HEK293 (cell line): ENCODE measurements at regions not wholly inside any gene's neighbourhood (a gene's known extent, or its start where the extent isn't known, plus 50 kb on each side); places are given as distances from the start of the nearest gene placed in this dataset.
A peak's percentile ranks its signal among the peaks of the same experiment; 100 is the strongest.

Experiments
- CTCF ChIA-PET: fragments of 350-600 bp; formaldehyde crosslinking; extraction: SDS; loops from one replicate; lab custom pipeline; 2021; ENCODE audit warnings: antibody characterized with exemption; lab: Yijun Ruan, JAX
- POLR2A ChIA-PET: fragments of 300-600 bp; formaldehyde crosslinking; extraction: SDS; loops from one replicate; lab custom pipeline; 2020; ENCODE audit warnings: antibody characterized with exemption, inconsistent platforms; lab: Yijun Ruan, JAX
- H3K27ac ChIP-seq: fragments of 200-500 bp; sonication (Bioruptor generic); 2 replicates; pipeline ENCODE4 v1.5.1; 2014; ENCODE audit warnings: low read depth, low read length, control low read depth, inconsistent platforms; ENCODE audit errors: extremely low read depth
- H3K36me3 ChIP-seq, 2 experiments: fragments of 200-500 bp in 1 of 2; sonication (Bioruptor generic) in 1 of 2; 1 replicate in 1 of 2; 2 replicates in 1 of 2; pipeline ENCODE4 v1.5.1; 2014 to 2017; ENCODE audit warnings: inconsistent platforms in 2 of 2, low read length in 2 of 2; ENCODE audit not compliant: control insufficient read depth in 2 of 2, insufficient read depth in 1 of 2
- H3K4me1 ChIP-seq: fragments of 200-500 bp; sonication (Bioruptor generic); 2 replicates; pipeline ENCODE4 v1.5.1; 2014; ENCODE audit warnings: mild to moderate bottlenecking, low read length, inconsistent platforms; ENCODE audit not compliant: control insufficient read depth, insufficient read depth
- H3K4me3 ChIP-seq: 2 replicates; pipeline ENCODE4 v1.5.1; 2011; ENCODE audit warnings: low read depth, mild to moderate bottlenecking, control low read depth, low read length, moderate library complexity
- H3K9me3 ChIP-seq: fragments of 200-500 bp; sonication (Bioruptor generic); 2 replicates; pipeline ENCODE4 v1.5.1; 2014; ENCODE audit warnings: low read depth, low read length, inconsistent platforms; ENCODE audit not compliant: control insufficient read depth, insufficient read depth
- MYNN ChIP-seq: fragments of 450-650 bp; formaldehyde crosslinking; IDR thresholded peaks from 2 replicates; pipeline ENCODE4 v1.5.1; 2016; ENCODE audit warnings: missing biosample characterization, missing genetic modification characterization, borderline replicate concordance
- PRDM10 ChIP-seq: fragments of 450-650 bp; formaldehyde crosslinking; IDR thresholded peaks from 2 replicates; pipeline ENCODE4 v1.5.1; 2016; ENCODE audit warnings: missing biosample characterization, missing genetic modification characterization
- REPIN1 ChIP-seq: fragments of 450-650 bp; formaldehyde crosslinking; IDR thresholded peaks from 2 replicates; pipeline ENCODE4 v1.5.1; 2017; ENCODE audit warnings: missing biosample characterization, missing genetic modification characterization, low read depth
- YY2 ChIP-seq: fragments of 450-650 bp; formaldehyde crosslinking; IDR thresholded peaks from 2 replicates; pipeline ENCODE4 v1.5.1; 2016; ENCODE audit warnings: missing biosample characterization, missing genetic modification characterization
- ZBTB1 ChIP-seq: fragments of 450-650 bp; formaldehyde crosslinking; IDR thresholded peaks from 2 replicates; pipeline ENCODE4 v1.5.1; 2016; ENCODE audit warnings: missing biosample characterization, missing genetic modification characterization
- ZFP37 ChIP-seq: fragments of 450-650 bp; formaldehyde crosslinking; IDR thresholded peaks from 2 replicates; pipeline ENCODE4 v1.5.1; 2016; ENCODE audit warnings: missing biosample characterization, missing genetic modification characterization
- ZNF148 ChIP-seq: fragments of 450-650 bp; formaldehyde crosslinking; IDR thresholded peaks from 2 replicates; pipeline ENCODE4 v1.5.0; 2017; ENCODE audit warnings: missing biosample characterization, missing genetic modification characterization, borderline replicate concordance
- ZNF18 ChIP-seq: fragments of 450-650 bp; formaldehyde crosslinking; IDR thresholded peaks from 2 replicates; pipeline ENCODE4 v1.5.1; 2016; ENCODE audit warnings: missing biosample characterization, missing genetic modification characterization
- ZNF184 ChIP-seq: fragments of 450-650 bp; IDR thresholded peaks from 2 replicates; pipeline ENCODE4 v1.5.1; 2018; ENCODE audit warnings: missing biosample characterization, mild to moderate bottlenecking, missing genetic modification characterization
- ZNF2 ChIP-seq: fragments of 450-650 bp; formaldehyde crosslinking; IDR thresholded peaks from 2 replicates; pipeline ENCODE4 v1.5.1; 2016; ENCODE audit warnings: missing biosample characterization, missing genetic modification characterization
- ZNF366 ChIP-seq: fragments of 450-650 bp; formaldehyde crosslinking; conservative IDR thresholded peaks from 2 replicates; pipeline ENCODE4 v1.5.1; 2016; ENCODE audit warnings: missing biosample characterization, missing genetic modification characterization
- ZNF398 ChIP-seq: fragments of 450-650 bp; formaldehyde crosslinking; IDR thresholded peaks from 2 replicates; pipeline ENCODE4 v1.5.1; 2017; ENCODE audit warnings: missing biosample characterization, missing genetic modification characterization
- ZNF416 ChIP-seq: fragments of 450-650 bp; formaldehyde crosslinking; IDR thresholded peaks from 2 replicates; pipeline ENCODE4 v1.5.1; 2016; ENCODE audit warnings: missing biosample characterization, missing genetic modification characterization
- ZNF426 ChIP-seq: fragments of 450-650 bp; formaldehyde crosslinking; IDR thresholded peaks from 2 replicates; pipeline ENCODE4 v1.5.1; 2017; ENCODE audit warnings: missing biosample characterization, missing genetic modification characterization, mild to moderate bottlenecking, inconsistent platforms, moderate library complexity
- ZNF555 ChIP-seq: fragments of 450-650 bp; formaldehyde crosslinking; conservative IDR thresholded peaks from 2 replicates; pipeline ENCODE4 v1.5.1; 2017; ENCODE audit warnings: missing biosample characterization, mild to moderate bottlenecking, missing genetic modification characterization, inconsistent platforms
- ZNF707 ChIP-seq: fragments of 450-650 bp; formaldehyde crosslinking; IDR thresholded peaks from 2 replicates; pipeline ENCODE4 v1.5.1; 2016; ENCODE audit warnings: missing biosample characterization, missing genetic modification characterization
- ZNF76 ChIP-seq: fragments of 450-650 bp; formaldehyde crosslinking; IDR thresholded peaks from 2 replicates; pipeline ENCODE4; 2016; ENCODE audit warnings: low read depth, missing biosample characterization, missing genetic modification characterization, borderline replicate concordance
- ZNF830 ChIP-seq: fragments of 450-650 bp; IDR thresholded peaks from 2 replicates; pipeline ENCODE4 v1.5.0; 2018; ENCODE audit warnings: missing biosample characterization, missing genetic modification characterization, low read depth, mild to moderate bottlenecking, moderate library complexity
- TF ChIP-seq, protein P1 (sequence below): fragments of 450-650 bp; formaldehyde crosslinking; IDR thresholded peaks from 2 replicates; pipeline ENCODE4 v1.5.1; 2016; ENCODE audit warnings: missing biosample characterization, missing genetic modification characterization

GRCh38 chr13:75978818-75979217 lies 342.7 kb downstream of the LMO7 start (continued):
- TF ChIP-seq ZNF148 (tag by site-specific recombination): no peak
- TF ChIP-seq, protein P1, sequence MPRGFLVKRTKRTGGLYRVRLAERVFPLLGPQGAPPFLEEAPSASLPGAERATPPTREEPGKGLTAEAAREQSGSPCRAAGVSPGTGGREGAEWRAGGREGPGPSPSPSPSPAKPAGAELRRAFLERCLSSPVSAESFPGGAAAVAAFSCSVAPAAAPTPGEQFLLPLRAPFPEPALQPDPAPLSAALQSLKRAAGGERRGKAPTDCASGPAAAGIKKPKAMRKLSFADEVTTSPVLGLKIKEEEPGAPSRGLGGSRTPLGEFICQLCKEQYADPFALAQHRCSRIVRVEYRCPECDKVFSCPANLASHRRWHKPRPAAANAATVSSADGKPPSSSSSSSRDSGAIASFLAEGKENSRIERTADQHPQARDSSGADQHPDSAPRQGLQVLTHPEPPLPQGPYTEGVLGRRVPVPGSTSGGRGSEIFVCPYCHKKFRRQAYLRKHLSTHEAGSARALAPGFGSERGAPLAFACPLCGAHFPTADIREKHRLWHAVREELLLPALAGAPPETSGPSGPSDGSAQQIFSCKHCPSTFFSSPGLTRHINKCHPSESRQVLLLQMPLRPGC (tag by site-specific recombination): no peak
- TF ChIP-seq ZFP37 (tag by site-specific recombination): no peak
- TF ChIP-seq ZNF555: no peak
- no peak for TF ChIP-seq ZNF2
- no peak for TF ChIP-seq ZNF830 (tag by site-specific recombination)

DNA sequence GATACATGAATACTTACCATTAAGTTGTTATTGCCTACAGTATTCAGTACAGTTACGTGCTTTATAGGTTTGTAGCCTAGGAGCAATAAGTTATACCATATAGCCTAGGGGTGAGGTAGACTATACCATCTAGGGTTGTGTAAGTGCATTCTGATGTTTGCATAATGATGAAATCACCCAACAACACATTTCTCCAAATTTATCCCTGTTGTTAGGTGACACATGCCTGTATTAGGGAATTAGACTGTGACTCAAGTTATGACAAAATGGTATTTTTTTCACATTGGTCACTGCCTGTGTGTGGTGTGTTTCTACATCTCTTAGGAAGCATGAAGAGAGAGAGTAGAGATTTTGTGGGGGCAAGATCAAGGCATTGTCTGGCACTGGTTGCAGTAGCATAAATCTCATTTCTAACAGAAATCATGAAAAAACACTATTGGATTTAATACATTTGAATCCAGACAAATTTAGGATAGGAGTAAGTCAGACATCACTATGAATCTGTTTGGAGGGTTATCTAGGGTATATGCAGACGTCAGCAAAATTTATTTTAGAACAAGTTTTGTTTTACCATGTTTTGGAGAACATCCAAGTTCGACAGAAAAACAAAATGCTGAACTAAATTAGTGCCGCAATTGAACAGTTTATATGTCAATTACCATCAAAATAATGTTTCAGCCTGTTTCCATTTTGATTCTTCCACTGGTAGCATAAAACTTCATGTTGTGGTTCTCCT lies 332.1 kb downstream of the LMO7 start:
- ChIA-PET CTCF (no interaction called here), POLR2A (no interaction called here)
- H3K9me3 ChIP-seq: no peaks in the 10 kb centered on the region

GRCh38 chr13:75963302-75963701 lies 327.2 kb downstream of the LMO7 start:
- H3K27ac ChIP-seq: no peak overlapping the region
- H3K4me3 ChIP-seq: no peak overlapping the region
- ChIA-PET CTCF (no interaction called here), POLR2A (no interaction called here)
- no peaks in the 10 kb centered on the region for H3K9me3 ChIP-seq
- H3K4me1 ChIP-seq: no peaks in the 10 kb centered on the region
- H3K36me3 ChIP-seq: no peaks in the 10 kb centered on the region
- no peak for TF ChIP-seq ZNF398
- TF ChIP-seq ZNF707 (tag by site-specific recombination): no peak
- TF ChIP-seq YY2 (tag by site-specific recombination): no peak
- TF ChIP-seq ZNF366 (tag by site-specific recombination): no peak
- no peak for TF ChIP-seq ZNF416
- no peak for TF ChIP-seq ZNF18
- no peak for TF ChIP-seq ZNF2
- no peak for TF ChIP-seq MYNN
- TF ChIP-seq ZNF426 (tag by site-specific recombination): no peak
- TF ChIP-seq REPIN1 (tag by site-specific recombination): no peak

More for the DNA sequence above, 332.1 kb downstream of the LMO7 start:
- TF ChIP-seq ZNF184 (tag by site-specific recombination) (no peak), PRDM10 (tag by site-specific recombination) (peak; percentile 73), ZBTB1 (tag by site-specific recombination) (no peak), ZNF76 (tag by site-specific recombination) (no peak)
- H3K4me3 ChIP-seq: no peak overlapping the region
- no peaks in the 10 kb centered on the region for H3K4me1 ChIP-seq
- no peak overlapping the region for H3K27ac ChIP-seq
- no peaks in the 10 kb centered on the region for H3K36me3 ChIP-seq
